ENCODE measurements at regions not wholly inside any gene's neighbourhood (a gene's known extent, or its start where the extent isn't known, plus 50 kb on each side); places are given as distances from the start of the nearest gene placed in this dataset.
"Not testable (repeated sequence)": the region's sequence is repeated elsewhere in the genome, so short reads cannot be mapped to it uniquely, and the experiment has no call there.

GRCh38 chr11:67779189-67779875, 104.9 kb upstream of the ALDH3B2 start:
- not testable (repeated sequence) for TF ChIP-seq CTCF (IDR thresholded peaks at IDR 0.05; ENCODE audit: low read depth, low read length, poor library complexity, severe bottlenecking); EZH2phosphoT487 (IDR thresholded peaks at IDR 0.05; ENCODE audit: borderline replicate concordance, low read length)
